ENCODE measurements at regions not wholly inside any gene's neighbourhood (a gene's known extent, or its start where the extent isn't known, plus 50 kb on each side); places are given as distances from the start of the nearest gene placed in this dataset.

DNA sequence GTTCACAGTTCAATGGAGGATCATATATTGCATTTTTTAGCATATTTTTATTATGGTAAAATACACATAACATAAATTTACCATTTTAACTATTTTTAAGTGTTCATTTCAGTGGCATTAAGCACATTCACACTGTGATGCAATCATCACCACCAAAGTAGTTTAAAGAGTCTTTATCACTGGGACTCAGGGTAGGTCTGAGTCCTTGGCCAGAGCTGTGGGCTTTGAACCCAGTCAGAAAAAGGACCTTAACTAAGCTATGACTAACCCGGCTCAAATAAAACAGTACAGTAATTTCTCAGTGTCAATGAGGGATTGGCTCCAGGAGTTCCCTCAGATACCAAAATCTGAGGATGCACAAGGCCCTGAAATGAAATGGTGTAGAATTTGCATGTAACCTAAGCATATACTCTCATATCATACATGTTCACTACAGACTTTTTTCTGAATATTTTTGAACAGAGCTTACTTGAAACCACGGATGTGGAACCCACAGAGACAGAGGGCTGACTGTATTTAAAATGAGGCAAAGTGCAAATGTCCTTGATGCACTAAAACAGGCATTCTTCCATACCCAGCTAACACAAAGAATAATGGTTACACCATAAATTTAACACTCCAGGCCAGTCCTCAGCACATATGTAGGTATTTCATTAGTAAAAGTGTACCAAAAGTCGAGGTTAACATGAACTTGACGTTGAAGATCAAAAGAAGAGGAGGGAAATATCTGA is 246.2 kb downstream of the LNPK start:
- H3K27me3 ChIP-seq (replicated peaks; ENCODE audit: control insufficient read depth, insufficient read depth, low read length) = no peaks in the 10 kb centered on the region

DNA sequence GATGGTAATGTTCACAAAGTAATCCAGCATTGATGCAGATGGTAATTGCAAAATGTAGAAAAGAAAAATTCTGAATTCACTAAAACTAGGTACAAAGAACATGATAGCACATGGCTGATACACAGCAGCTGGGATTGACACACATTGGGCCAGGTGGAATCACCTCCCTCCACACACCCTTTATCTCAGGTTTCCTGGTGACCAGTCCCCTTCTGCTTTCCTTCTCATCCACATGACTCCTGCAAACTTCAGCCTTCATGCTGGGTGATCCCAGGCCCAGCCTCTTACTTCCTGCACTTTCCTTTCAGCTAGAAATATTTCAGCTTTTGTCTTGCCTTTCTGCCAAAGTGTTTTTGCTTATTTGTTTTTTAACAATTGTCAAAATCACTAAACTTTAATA is 246.9 kb downstream of the LNPK start:
- TF ChIP-seq, protein P1, sequence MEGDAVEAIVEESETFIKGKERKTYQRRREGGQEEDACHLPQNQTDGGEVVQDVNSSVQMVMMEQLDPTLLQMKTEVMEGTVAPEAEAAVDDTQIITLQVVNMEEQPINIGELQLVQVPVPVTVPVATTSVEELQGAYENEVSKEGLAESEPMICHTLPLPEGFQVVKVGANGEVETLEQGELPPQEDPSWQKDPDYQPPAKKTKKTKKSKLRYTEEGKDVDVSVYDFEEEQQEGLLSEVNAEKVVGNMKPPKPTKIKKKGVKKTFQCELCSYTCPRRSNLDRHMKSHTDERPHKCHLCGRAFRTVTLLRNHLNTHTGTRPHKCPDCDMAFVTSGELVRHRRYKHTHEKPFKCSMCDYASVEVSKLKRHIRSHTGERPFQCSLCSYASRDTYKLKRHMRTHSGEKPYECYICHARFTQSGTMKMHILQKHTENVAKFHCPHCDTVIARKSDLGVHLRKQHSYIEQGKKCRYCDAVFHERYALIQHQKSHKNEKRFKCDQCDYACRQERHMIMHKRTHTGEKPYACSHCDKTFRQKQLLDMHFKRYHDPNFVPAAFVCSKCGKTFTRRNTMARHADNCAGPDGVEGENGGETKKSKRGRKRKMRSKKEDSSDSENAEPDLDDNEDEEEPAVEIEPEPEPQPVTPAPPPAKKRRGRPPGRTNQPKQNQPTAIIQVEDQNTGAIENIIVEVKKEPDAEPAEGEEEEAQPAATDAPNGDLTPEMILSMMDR (IDR thresholded peaks at IDR 0.05; ENCODE audit: insufficient read depth, low read length, poor library complexity, severe bottlenecking) = no peak
- Histone ChIP-seq H3K27me3 (replicated peaks; ENCODE audit: control insufficient read depth, insufficient read depth, low read length) (no peaks in the 10 kb centered on the region), H3K4me3 (replicated peaks; ENCODE audit: low read depth, low read length) (no peak overlapping the region), H3K36me3 (ENCODE audit: control insufficient read depth, insufficient read depth, low read length) (no peaks in the 10 kb centered on the region)
- DNase-seq (ENCODE audit: extremely low read depth, insufficient read length) = no peak

More for the DNA sequence above, 246.2 kb downstream of the LNPK start:
- no peak for DNase-seq (ENCODE audit: extremely low read depth, insufficient read length)
- H3K4me3 ChIP-seq (replicated peaks; ENCODE audit: low read depth, low read length) = no peak overlapping the region
- H3K36me3 ChIP-seq (ENCODE audit: control insufficient read depth, insufficient read depth, low read length) = no peaks in the 10 kb centered on the region
- TF ChIP-seq, protein P1 (IDR thresholded peaks at IDR 0.05; ENCODE audit: insufficient read depth, low read length, poor library complexity, severe bottlenecking) = no peak

DNA sequence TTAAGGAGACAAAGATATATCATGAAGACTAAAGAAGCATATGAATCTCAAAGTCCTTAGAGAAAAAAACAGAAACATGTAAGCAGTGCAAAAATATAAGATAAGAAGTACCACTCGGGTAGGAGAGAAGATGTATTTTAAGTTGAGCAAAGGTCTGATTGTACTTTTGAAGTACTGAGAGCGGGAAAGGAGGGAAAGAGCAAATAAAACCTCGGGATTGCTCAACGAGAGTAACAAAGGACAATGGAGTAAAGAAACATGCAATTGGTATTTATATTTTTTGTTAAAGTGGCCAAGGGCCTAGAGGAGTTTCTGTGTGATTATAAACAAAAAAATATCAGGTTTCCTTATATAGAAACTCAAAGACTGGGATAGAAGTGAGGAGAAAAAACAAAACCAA is 251.9 kb downstream of the LNPK start:
- TF ChIP-seq, protein P1 (IDR thresholded peaks at IDR 0.05; ENCODE audit: insufficient read depth, low read length, poor library complexity, severe bottlenecking) = no peak
- Histone ChIP-seq H3K36me3 (ENCODE audit: control insufficient read depth, insufficient read depth, low read length) (no peaks in the 10 kb centered on the region), H3K27me3 (replicated peaks; ENCODE audit: control insufficient read depth, insufficient read depth, low read length) (no peaks in the 10 kb centered on the region), H3K4me3 (replicated peaks; ENCODE audit: low read depth, low read length) (no peak overlapping the region)
- DNase-seq (ENCODE audit: extremely low read depth, insufficient read length) = no peak

DNA sequence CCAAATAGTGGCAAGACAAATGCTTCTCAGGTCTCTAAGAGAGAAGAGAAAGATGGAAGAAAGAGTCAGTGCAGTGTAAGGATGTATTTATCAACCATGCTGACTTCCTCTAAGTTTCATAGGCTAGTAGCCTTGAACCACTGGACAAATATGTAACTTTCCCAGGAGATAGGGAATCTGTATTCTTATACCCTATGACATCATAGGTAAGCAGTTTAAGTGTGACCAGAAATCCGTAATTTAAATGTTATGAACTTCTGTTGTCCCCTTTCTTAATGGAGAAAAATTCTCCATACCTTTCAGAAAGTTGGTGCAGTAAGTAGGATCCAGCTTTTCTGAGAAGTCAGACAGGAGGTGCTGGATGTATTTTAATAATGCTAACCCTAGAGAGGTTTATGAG is 256.2 kb downstream of the LNPK start:
- H3K36me3 ChIP-seq (ENCODE audit: control insufficient read depth, insufficient read depth, low read length) = no peaks in the 10 kb centered on the region
- TF ChIP-seq, protein P1 (IDR thresholded peaks at IDR 0.05; ENCODE audit: insufficient read depth, low read length, poor library complexity, severe bottlenecking) = no peak
- H3K4me3 ChIP-seq (replicated peaks; ENCODE audit: low read depth, low read length) = no peak overlapping the region
- DNase-seq (ENCODE audit: extremely low read depth, insufficient read length) = no peak
- no peaks in the 10 kb centered on the region; the same call in 1 of the 2 replicates for H3K27me3 ChIP-seq (replicated peaks; ENCODE audit: control insufficient read depth, insufficient read depth, low read length)

DNA sequence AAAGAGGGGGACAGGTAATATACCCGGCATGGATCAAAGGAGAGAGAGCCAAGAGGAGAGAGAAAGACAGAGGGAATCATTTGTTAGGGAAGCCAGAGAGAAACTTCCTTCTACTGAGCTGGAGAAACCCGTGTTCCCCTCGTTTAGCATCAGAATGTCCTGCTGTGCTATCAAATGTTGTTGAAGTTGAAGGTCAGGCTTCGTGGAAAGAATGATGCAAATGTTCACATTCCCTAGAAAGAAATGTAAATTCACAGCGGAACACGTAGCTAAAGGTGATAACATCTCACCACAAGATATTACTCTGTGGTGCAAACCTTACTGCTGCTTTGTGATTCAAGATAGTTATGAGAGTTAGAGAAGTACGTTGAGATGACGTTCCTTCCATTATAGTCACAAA is 258.1 kb downstream of the LNPK start:
- DNase-seq (ENCODE audit: extremely low read depth, insufficient read length) = no peak
- H3K36me3 ChIP-seq (ENCODE audit: control insufficient read depth, insufficient read depth, low read length) = no peaks in the 10 kb centered on the region
- TF ChIP-seq, protein P1 (IDR thresholded peaks at IDR 0.05; ENCODE audit: insufficient read depth, low read length, poor library complexity, severe bottlenecking) = no peak

More for the DNA sequence above, 258.1 kb downstream of the LNPK start:
- Histone ChIP-seq H3K4me3 (replicated peaks; ENCODE audit: low read depth, low read length) (no peak overlapping the region), H3K27me3 (replicated peaks; ENCODE audit: control insufficient read depth, insufficient read depth, low read length) (no peaks in the 10 kb centered on the region; the same call in 1 of the 2 replicates)

Data from GM06990 (cell line).